H9 (cell line): ENCODE measurements at regions not wholly inside any gene's neighbourhood (a gene's known extent, or its start where the extent isn't known, plus 50 kb on each side); places are given as distances from the start of the nearest gene placed in this dataset.

Source experiments
- DNase-seq: peaks from one replicate; pipeline ENCODE4 v3.0.0-alpha.2; 2017
- H2AFZ ChIP-seq: one replicate; pipeline ENCODE4 v1.6.1; 2013; ENCODE audit warnings: mild to moderate bottlenecking, low read length, control low read depth, moderate library complexity
- H2AK5ac ChIP-seq: 2 replicates; pipeline ENCODE4 v1.6.1; 2013; ENCODE audit warnings: low read length, control low read depth, mixed read lengths; ENCODE audit not compliant: insufficient read length
- H2BK120ac ChIP-seq: one replicate; pipeline ENCODE4 v1.6.1; 2013; ENCODE audit warnings: low read depth, mild to moderate bottlenecking, low read length, control low read depth, inconsistent platforms; ENCODE audit not compliant: poor library complexity, severe bottlenecking
- H2BK12ac ChIP-seq: 2 replicates; pipeline ENCODE4 v1.6.1; 2013; ENCODE audit warnings: low read length, control low read depth, mixed read lengths, low read depth; ENCODE audit not compliant: insufficient read length
- H2BK15ac ChIP-seq: 2 replicates; pipeline ENCODE4 v1.6.1; 2013; ENCODE audit warnings: low read depth, low read length, control low read depth
- H2BK20ac ChIP-seq: one replicate; pipeline ENCODE4 v1.6.1; 2013; ENCODE audit warnings: low read depth, mild to moderate bottlenecking, low read length, control low read depth, inconsistent platforms; ENCODE audit not compliant: poor library complexity, severe bottlenecking
- H2BK5ac ChIP-seq: 2 replicates; pipeline ENCODE4 v1.6.1; 2013; ENCODE audit warnings: low read length, control low read depth, mixed read lengths; ENCODE audit not compliant: insufficient read length
- H3K14ac ChIP-seq: 2 replicates; pipeline ENCODE4 v1.6.1; 2013; ENCODE audit warnings: low read length, control low read depth; ENCODE audit not compliant: insufficient read depth
- H3K18ac ChIP-seq: 2 replicates; pipeline ENCODE4 v1.6.1; 2013; ENCODE audit warnings: low read depth, mild to moderate bottlenecking, mixed read lengths, low read length, control low read depth; ENCODE audit not compliant: insufficient read length
- H3K23ac ChIP-seq: 2 replicates; pipeline ENCODE4 v1.6.1; 2013; ENCODE audit warnings: low read length, control low read depth, mixed read lengths, low read depth; ENCODE audit not compliant: insufficient read length
- H3K23me2 ChIP-seq: 2 replicates; pipeline ENCODE4 v1.6.1; 2013; ENCODE audit warnings: low read depth, mild to moderate bottlenecking, mixed read lengths, low read length, control low read depth; ENCODE audit not compliant: insufficient read length, poor library complexity, severe bottlenecking
- H3K27ac ChIP-seq: 2 replicates; pipeline ENCODE4 v1.5.1; 2013; ENCODE audit warnings: low read length, control low read depth, mixed read lengths, low read depth; ENCODE audit not compliant: insufficient read length
- H3K27me3 ChIP-seq: 2 replicates; pipeline ENCODE4 v1.6.1; 2013; ENCODE audit warnings: low read length, control low read depth, inconsistent platforms; ENCODE audit not compliant: insufficient read depth
- H3K4ac ChIP-seq: 2 replicates; pipeline ENCODE4 v1.6.1; 2013; ENCODE audit warnings: low read depth, mild to moderate bottlenecking, control low read depth, inconsistent platforms, low read length, moderate library complexity
- H3K4me1 ChIP-seq: 2 replicates; pipeline ENCODE4 v1.6.1; 2013; ENCODE audit warnings: low read length, control low read depth, inconsistent platforms; ENCODE audit not compliant: insufficient read depth
- H3K4me2 ChIP-seq: 2 replicates; pipeline ENCODE4 v1.6.1; 2013; ENCODE audit warnings: low read length, control low read depth, mixed read lengths; ENCODE audit not compliant: insufficient read length, insufficient read depth
- H3K56ac ChIP-seq: 2 replicates; pipeline ENCODE4 v1.6.1; 2013; ENCODE audit warnings: low read depth, mild to moderate bottlenecking, mixed read lengths, low read length, control low read depth; ENCODE audit not compliant: insufficient read length
- H3K79me1 ChIP-seq: 2 replicates; pipeline ENCODE4 v1.6.1; 2013; ENCODE audit warnings: low read depth, mild to moderate bottlenecking, moderate library complexity, low read length, control low read depth, inconsistent platforms; ENCODE audit not compliant: insufficient read depth, poor library complexity, severe bottlenecking
- H3K79me2 ChIP-seq: 2 replicates; pipeline ENCODE4 v1.6.1; 2013; ENCODE audit warnings: low read length, control low read depth, inconsistent platforms; ENCODE audit not compliant: insufficient read depth
- H3K9ac ChIP-seq: 2 replicates; pipeline ENCODE4 v1.6.1; 2013; ENCODE audit warnings: low read length, control low read depth, mixed read lengths; ENCODE audit not compliant: insufficient read length; ENCODE audit errors: extremely low read depth
- H3K9me3 ChIP-seq: one replicate; pipeline ENCODE4 v1.6.1; 2013; ENCODE audit warnings: low read depth, low read length, inconsistent platforms; ENCODE audit not compliant: control insufficient read depth
- H3T11ph ChIP-seq: one replicate; pipeline ENCODE4 v1.6.1; 2013; ENCODE audit warnings: mild to moderate bottlenecking, low read length, control low read depth, inconsistent platforms
- H4K20me1 ChIP-seq: one replicate; pipeline ENCODE4 v1.6.1; 2013; ENCODE audit not compliant: control insufficient read depth, insufficient read length, insufficient read depth
- H4K5ac ChIP-seq: 2 replicates; pipeline ENCODE4 v1.6.1; 2013; ENCODE audit warnings: low read depth, mild to moderate bottlenecking, mixed read lengths, low read length, control low read depth; ENCODE audit not compliant: insufficient read length
- H4K8ac ChIP-seq: replicated peaks from 2 replicates; pipeline ENCODE4 v1.6.1; 2013; ENCODE audit warnings: low read length, control low read depth, mixed read lengths, low read depth; ENCODE audit not compliant: insufficient read length
- H4K91ac ChIP-seq: 2 replicates; pipeline ENCODE4 v1.6.1; 2013; ENCODE audit warnings: low read depth, mild to moderate bottlenecking, moderate library complexity, mixed read lengths, low read length, control low read depth; ENCODE audit not compliant: insufficient read length
- H3K27ac Mint-ChIP-seq, 3 experiments: 2 replicates in 2 of 3; 3 replicates in 1 of 3; pipeline ENCODE4 v1.8.0; 2020 to 2021; ENCODE audit warnings: mixed read lengths in 3 of 3, mild to moderate bottlenecking in 1 of 3, moderate library complexity in 1 of 3
- H3K27me3 Mint-ChIP-seq: 2 replicates; pipeline ENCODE4 v1.8.0; 2021; ENCODE audit warnings: low read depth, mild to moderate bottlenecking, moderate library complexity, mixed read lengths
- H3K36me3 Mint-ChIP-seq, 3 experiments: 2 replicates in 2 of 3; 3 replicates in 1 of 3; pipeline ENCODE4 v1.8.0; 2020 to 2021; ENCODE audit warnings: low read depth in 3 of 3, mixed read lengths in 3 of 3; ENCODE audit not compliant: insufficient read depth in 1 of 3
- H3K4me1 Mint-ChIP-seq, 2 experiments: 2 replicates each; pipeline ENCODE4 v1.8.0; 2020; ENCODE audit warnings: mixed read lengths in 2 of 2
- H3K4me3 Mint-ChIP-seq, 2 experiments: 2 replicates in 1 of 2; 3 replicates in 1 of 2; pipeline ENCODE4 v1.8.0; 2020 to 2021; ENCODE audit warnings: mild to moderate bottlenecking in 2 of 2, mixed read lengths in 2 of 2, moderate library complexity in 1 of 2
- H3K9me3 Mint-ChIP-seq, 2 experiments: 2 replicates in 1 of 2; 3 replicates in 1 of 2; pipeline ENCODE4 v1.8.0; 2020; ENCODE audit warnings: mild to moderate bottlenecking in 2 of 2, mixed read lengths in 2 of 2, moderate library complexity in 1 of 2
- WGBS: extraction: QIAGEN DNeasy Blood & Tissue Kit; methylation state at CpG from one replicate; pipeline ENCODE4 v1.1.7; 2013; ENCODE audit warnings: missing lambda C conversion rate, low lambda C conversion rate, mixed read lengths; ENCODE audit not compliant: insufficient read length; ENCODE audit errors: extremely low coverage; 5-methylcytosine and 5-hydroxymethylcytosine counted together
- TF ChIP-seq, protein P1 (sequence below): fragments of 200-600 bp; sonication (generic); conservative IDR thresholded peaks from 3 replicates; pipeline ENCODE4 v1.8.0; 2021; ENCODE audit warnings: antibody characterized with exemption, mild to moderate bottlenecking

DNA sequence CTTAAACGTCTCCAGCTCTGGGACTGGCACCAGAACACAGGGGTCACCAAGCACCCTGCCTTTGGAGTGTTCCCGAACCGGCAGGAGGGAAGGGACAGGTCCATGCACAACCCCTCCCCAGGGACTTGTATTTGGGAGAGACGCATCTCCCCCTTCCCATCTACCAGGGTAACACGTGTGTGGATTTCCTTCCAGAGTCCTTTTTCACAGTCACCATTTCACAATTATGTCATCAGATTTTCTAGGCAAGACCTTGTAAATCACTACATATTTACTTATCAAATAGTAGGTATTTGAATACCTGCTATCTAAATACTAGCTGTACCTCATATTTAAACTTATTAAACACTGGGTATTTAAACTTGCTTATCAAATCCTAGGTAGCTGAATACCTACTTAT lies 57.4 kb upstream of the AJAP1 start:
- H3K36me3 Mint-ChIP-seq: no peaks in the 10 kb centered on the region

More for the DNA sequence above, 57.4 kb upstream of the AJAP1 start:
- no peak overlapping the region for H3T11ph ChIP-seq
- H3K27ac Mint-ChIP-seq: no peak overlapping the region
- no CpG with 5 or more reads among the region's 5 CpGs for WGBS
- H3K9me3 Mint-ChIP-seq: peaks cover 0 to 3% of the 10 kb centered on the region in 2 experiments; a peak in 3 of 5 replicates
- H3K79me2 ChIP-seq: no peaks in the 10 kb centered on the region
- H3K4me3 Mint-ChIP-seq: no peak overlapping the region
- no peaks in the 10 kb centered on the region for H3K23me2 ChIP-seq
- H3K14ac ChIP-seq: no peak overlapping the region
- no peak overlapping the region for H4K5ac ChIP-seq
- no peak overlapping the region for H3K56ac ChIP-seq
- no peak overlapping the region for H2BK15ac ChIP-seq
- no peak overlapping the region for H3K27ac ChIP-seq
- H4K20me1 ChIP-seq: no peaks in the 10 kb centered on the region
- H3K18ac ChIP-seq: no peak overlapping the region
- H3K23ac ChIP-seq: no peak overlapping the region
- peaks cover 21 to 23% of the 10 kb centered on the region in 2 experiments for H3K4me1 Mint-ChIP-seq
- H2AFZ ChIP-seq: no peak overlapping the region
- no peak overlapping the region for H2BK12ac ChIP-seq
- H3K27me3 Mint-ChIP-seq: peaks cover 16% of the 10 kb centered on the region
- no peak overlapping the region for H2BK120ac ChIP-seq
- H3K79me1 ChIP-seq: no peaks in the 10 kb centered on the region
- TF ChIP-seq, protein P1, sequence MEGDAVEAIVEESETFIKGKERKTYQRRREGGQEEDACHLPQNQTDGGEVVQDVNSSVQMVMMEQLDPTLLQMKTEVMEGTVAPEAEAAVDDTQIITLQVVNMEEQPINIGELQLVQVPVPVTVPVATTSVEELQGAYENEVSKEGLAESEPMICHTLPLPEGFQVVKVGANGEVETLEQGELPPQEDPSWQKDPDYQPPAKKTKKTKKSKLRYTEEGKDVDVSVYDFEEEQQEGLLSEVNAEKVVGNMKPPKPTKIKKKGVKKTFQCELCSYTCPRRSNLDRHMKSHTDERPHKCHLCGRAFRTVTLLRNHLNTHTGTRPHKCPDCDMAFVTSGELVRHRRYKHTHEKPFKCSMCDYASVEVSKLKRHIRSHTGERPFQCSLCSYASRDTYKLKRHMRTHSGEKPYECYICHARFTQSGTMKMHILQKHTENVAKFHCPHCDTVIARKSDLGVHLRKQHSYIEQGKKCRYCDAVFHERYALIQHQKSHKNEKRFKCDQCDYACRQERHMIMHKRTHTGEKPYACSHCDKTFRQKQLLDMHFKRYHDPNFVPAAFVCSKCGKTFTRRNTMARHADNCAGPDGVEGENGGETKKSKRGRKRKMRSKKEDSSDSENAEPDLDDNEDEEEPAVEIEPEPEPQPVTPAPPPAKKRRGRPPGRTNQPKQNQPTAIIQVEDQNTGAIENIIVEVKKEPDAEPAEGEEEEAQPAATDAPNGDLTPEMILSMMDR: no peak
- H4K8ac ChIP-seq: no peak overlapping the region
- H2AK5ac ChIP-seq: no peak overlapping the region
- no peak overlapping the region for H3K4me2 ChIP-seq
- H3K9me3 ChIP-seq: no peaks in the 10 kb centered on the region
- H2BK5ac ChIP-seq: no peak overlapping the region
- DNase-seq: no peak
- H2BK20ac ChIP-seq: no peak overlapping the region
- no peak overlapping the region for H4K91ac ChIP-seq
- H3K27me3 ChIP-seq: no peaks in the 10 kb centered on the region
- H3K9ac ChIP-seq: no peak overlapping the region
- H3K4me1 ChIP-seq: no peaks in the 10 kb centered on the region
- no peak overlapping the region for H3K4ac ChIP-seq
